GOT3 (cell line): ENCODE measurements at regions not wholly inside any gene's neighbourhood (a gene's known extent, or its start where the extent isn't known, plus 50 kb on each side); places are given as distances from the start of the nearest gene placed in this dataset.
"Not testable (repeated sequence)": the region's sequence is repeated elsewhere in the genome, so short reads cannot be mapped to it uniquely, and the experiment has no call there.

Experiments
- DNase-seq: peaks from one replicate; lab custom pipeline; 2025; ENCODE audit warnings: mixed read lengths; lab: John Stamatoyannopoulos, UW

GRCh38 chr6:147910281-147910680, 401.8 kb downstream of the SAMD5 start:
- no peak for DNase-seq

- no peak for DNase-seq
Measured at GRCh38 chr6:147911057-147911456, 402.6 kb downstream of the SAMD5 start.

GRCh38 chr6:147911686-147912085, 403.2 kb downstream of the SAMD5 start:
- no peak for DNase-seq

- no peak for DNase-seq
Measured at GRCh38 chr6:147922799-147923198, 414.3 kb downstream of the SAMD5 start.

- DNase-seq, result no peak
Measured at GRCh38 chr6:147924598-147924997, 416.1 kb downstream of the SAMD5 start.

GRCh38 chr6:147925826-147926225, 416.8 kb upstream of the SASH1 start:
- DNase-seq, result no peak

GRCh38 chr6:147930745-147931144, 411.9 kb upstream of the SASH1 start:
- no peak for DNase-seq

GRCh38 chr6:147933224-147933623, 409.4 kb upstream of the SASH1 start:
- no peak for DNase-seq

GRCh38 chr6:147935656-147936055, 407.0 kb upstream of the SASH1 start:
- DNase-seq, result no peak

- no peak for DNase-seq
Measured at GRCh38 chr6:147936703-147937470, 405.8 kb upstream of the SASH1 start.

- no peak for DNase-seq
Measured at GRCh38 chr6:147941143-147941542, 401.5 kb upstream of the SASH1 start.

GRCh38 chr6:147942363-147942762, 400.3 kb upstream of the SASH1 start:
- no peak for DNase-seq

GRCh38 chr6:147944122-147944521, 398.5 kb upstream of the SASH1 start:
- DNase-seq, result no peak

- DNase-seq, result no peak
Measured at GRCh38 chr6:147947521-147947920, 395.1 kb upstream of the SASH1 start.

GRCh38 chr6:147949981-147950622, 392.5 kb upstream of the SASH1 start:
- no peak for DNase-seq

- no peak for DNase-seq
Measured at GRCh38 chr6:147950623-147950987, 392.0 kb upstream of the SASH1 start.

- DNase-seq, result no peak
Measured at GRCh38 chr6:147951726-147952125, 390.9 kb upstream of the SASH1 start.

GRCh38 chr6:147954938-147955337, 387.7 kb upstream of the SASH1 start:
- DNase-seq, result no peak

GRCh38 chr6:147958683-147959082, 384.0 kb upstream of the SASH1 start:
- DNase-seq, result no peak

GRCh38 chr6:147961481-147962141, 381.0 kb upstream of the SASH1 start:
- no peak for DNase-seq

GRCh38 chr6:147965448-147965847, 377.2 kb upstream of the SASH1 start:
- not testable (repeated sequence) for DNase-seq

GRCh38 chr6:147970970-147971369, 371.7 kb upstream of the SASH1 start:
- no peak for DNase-seq

GRCh38 chr6:147972448-147972847, 370.2 kb upstream of the SASH1 start:
- DNase-seq, result no peak
